T1000 (cell line): ENCODE measurements at regions not wholly inside any gene's neighbourhood (a gene's known extent, or its start where the extent isn't known, plus 50 kb on each side); places are given as distances from the start of the nearest gene placed in this dataset.

Experiments
- DNase-seq: peaks from one replicate; lab custom pipeline; 2025; ENCODE audit warnings: mixed read lengths; lab: John Stamatoyannopoulos, UW

DNA sequence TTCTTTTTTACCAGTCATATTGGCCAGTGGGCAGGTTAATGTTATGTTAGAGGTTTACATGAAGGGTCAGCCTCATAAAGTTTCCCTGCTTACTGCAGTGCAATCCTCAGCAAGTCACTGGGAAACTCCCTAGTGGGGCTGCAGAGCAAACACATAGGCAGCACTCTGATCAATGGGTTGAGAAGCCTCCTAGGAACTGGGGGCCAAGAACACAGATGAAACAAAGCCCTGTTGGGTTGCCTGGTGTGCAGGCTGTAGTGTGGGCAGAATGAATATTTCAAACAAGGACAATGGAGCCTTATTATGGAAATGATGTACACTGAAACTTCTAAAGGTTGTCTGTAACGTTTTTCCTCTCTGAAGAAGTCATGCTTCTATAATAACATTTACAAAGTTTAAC lies 431.6 kb upstream of the PTBP2 start:
- no peak for DNase-seq

DNA sequence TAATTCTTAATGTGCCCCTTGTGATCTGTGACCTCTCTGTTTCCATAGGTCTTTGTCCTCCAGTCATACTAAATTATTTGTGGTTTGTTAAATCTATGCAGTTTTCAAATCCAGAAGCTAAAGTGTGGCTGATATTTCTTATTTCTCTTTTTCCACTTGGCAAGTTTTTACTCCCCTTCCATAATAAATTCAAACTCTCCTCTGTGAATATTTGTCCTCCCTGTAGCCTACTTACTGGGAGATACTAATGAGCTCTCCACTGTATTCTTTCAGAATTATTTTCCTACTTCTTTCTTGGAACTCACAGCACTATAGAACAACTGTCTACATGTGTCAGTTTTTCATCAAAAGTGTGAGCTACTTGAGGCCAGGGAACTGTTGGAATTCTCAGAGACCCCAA lies 430.8 kb upstream of the PTBP2 start:
- no peak for DNase-seq

DNA sequence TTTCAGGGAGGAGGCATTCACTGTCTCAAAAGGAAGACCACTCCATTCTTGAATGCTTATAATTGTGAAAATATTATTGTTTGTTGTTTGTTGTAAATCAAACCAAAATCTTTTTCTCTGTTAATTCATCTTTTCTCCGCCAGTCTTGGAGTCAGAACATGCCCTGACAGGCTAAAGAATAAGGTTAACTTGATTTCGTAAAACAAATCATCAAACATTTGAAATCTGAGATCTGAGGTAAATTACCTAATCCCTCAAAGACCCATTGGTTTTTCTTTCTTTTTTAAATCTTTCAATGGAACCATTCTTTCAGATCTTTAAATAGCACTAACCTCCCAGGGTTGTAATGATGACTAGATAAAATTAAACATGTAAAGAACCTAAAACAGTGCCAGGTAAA lies 430.1 kb upstream of the PTBP2 start:
- DNase-seq = no peak

DNA sequence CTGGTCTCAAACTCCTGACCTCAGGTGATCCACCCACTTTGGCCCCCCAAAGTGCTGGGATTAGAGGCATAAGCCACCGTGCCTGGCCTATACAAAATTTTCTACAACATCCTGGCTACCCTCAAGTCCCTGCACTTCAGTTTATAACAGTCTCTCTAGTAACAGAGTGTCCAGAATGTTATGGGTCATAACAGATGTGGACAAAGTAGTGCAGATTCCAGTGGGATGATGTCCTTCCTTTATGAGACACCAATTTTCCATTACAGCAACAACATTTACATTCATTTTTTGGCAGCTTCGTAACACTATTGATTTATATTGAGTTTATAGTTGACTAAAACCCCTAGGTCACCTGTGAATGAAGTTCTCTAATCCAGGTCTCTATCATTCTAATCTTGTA lies 429.4 kb upstream of the PTBP2 start:
- DNase-seq = no peak

DNA sequence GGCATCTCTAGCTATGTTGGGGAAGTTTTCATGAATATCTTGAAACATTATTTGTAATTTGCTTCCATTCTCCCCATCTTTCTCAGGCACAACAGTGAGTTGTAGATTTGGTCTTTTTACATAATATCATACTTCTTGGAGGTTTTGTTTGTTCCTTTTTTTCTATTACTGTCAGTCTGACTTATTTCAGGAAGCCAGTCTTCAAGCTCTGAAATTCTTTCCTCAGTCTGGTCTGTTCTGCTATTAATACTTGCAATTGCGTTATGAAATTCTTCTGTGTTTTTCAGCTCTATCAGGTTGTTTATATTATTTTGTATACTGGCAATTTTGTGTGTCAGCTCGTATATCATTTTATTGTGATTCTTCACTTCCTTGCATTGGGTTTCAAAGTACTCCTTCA lies 424.6 kb upstream of the PTBP2 start:
- no peak for DNase-seq

DNA sequence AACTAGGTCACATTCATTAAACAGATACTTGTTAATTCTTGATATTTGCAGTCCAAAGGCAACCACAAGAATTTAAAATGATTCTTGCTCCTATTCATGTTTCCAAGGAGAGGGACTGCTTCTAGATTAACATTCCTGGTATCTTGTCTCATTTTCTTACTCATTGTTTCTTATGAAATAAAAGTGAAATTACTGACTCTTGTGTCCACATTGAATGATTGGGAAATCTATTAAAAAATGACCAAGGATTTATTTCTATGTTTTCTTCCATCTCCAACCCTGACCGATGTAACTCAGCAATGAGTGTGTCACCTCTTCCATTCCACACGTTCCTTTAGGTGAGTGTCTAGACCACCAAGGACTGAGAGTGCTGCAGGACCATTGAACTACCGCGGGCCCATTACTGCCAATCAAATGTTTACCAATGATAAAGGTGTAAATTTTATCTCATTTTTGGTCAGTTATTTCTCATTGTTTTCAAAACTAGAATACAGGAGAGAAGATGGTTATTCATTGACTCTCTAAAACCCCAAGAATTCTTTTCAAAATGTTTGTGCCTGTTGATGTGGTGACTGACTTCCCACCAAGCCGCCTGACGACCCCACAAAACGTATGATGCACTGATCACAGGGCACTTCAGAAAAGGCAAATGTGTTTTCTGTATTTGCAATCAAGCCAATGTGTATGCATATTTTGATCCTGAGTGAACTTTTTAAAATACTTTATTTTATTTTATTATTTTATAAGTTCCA lies 414.6 kb upstream of the PTBP2 start:
- DNase-seq = no peak

DNA sequence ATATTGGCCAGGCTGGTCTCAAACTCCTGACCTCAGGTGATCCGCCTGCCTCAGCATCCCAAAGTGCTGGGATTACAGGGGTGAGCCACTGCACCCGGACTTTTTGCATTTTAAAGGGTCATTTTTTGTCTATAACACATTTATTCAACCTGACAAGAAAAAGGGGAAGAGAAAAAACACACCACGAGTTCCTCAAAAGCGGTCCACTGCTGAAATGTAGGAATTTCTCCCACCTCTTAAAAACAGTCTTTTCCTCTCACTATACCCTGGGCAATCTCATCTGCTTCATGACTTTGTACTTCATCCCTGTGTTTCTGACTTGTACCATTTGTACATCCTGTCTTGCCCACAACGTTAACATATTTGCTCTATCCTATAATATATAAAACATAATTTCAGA lies 413.3 kb upstream of the PTBP2 start:
- no peak for DNase-seq

DNA sequence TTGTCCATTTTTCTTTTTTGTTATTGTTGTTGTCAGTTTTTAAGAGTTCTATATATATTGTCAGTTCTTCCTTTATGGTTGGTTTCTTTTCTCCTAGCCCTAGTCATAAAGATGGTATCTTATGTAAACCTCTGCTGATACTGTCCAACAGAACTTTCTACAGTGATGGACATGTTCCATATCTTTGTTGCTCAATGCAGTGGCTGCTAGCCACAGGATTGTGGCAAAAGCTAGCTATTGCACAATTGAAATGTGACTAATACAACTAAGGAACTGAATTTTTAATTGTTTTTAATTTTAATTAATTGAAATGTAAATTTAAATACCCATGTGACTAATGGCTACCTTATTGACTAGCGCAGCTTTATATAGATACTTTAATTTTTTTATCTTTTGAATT lies 411.8 kb upstream of the PTBP2 start:
- DNase-seq = no peak

DNA sequence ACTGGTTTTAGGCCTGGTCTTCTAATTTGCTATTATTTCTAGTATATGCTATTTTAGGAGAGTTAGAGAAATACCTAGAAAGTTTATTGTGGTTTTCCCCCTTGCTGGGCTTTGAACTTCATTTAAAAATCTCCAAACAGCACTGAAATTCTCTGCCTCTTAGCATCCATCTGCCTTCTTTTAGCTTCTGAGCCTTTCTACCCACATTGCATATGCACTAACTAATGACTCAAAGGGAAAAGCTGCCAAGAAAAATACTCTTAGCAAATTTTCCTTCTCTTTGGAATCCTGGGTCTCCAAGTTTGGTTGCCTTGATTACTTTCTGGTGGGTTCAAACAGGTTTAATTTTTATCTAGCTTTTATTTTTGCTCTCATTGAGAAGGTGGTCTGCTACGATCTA lies 408.4 kb upstream of the PTBP2 start:
- DNase-seq = no peak

DNA sequence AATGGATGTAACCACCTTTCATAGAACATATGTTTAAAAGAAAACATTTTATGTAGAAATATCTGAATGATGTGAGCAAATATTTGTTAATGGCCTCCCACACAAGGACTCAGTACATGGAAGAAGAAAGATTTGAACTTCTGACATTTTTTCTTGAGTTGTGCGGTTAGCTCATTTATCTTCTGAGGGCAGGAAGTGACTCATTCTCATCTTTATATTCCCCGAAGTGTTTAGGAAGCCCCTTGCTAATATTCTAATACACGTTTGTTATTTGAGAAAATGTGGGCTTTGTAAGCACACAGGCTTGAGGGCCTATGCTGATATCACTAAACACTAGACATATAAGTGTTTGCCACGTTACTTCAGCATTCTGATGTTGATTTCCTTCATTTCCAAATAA lies 392.5 kb upstream of the PTBP2 start:
- DNase-seq = no peak

DNA sequence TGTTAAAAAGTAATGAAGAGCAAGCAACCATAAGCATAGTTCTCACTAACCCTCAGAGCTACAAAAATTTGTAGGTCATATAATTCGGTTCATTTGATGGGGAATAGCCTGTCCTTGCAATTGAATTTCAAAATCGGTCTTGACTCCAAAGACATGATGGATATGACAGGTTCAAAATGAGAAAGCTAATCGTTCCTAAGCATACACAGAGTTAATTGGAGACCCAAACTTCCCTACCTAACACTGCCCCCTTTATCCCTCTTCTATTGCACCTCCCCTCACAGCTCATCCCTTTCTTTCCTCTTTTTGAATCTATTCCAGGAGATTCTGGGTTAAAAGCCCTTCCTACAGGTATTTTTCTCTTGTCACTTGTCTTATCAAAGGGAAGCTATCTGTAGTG lies 390.0 kb upstream of the PTBP2 start:
- no peak for DNase-seq

DNA sequence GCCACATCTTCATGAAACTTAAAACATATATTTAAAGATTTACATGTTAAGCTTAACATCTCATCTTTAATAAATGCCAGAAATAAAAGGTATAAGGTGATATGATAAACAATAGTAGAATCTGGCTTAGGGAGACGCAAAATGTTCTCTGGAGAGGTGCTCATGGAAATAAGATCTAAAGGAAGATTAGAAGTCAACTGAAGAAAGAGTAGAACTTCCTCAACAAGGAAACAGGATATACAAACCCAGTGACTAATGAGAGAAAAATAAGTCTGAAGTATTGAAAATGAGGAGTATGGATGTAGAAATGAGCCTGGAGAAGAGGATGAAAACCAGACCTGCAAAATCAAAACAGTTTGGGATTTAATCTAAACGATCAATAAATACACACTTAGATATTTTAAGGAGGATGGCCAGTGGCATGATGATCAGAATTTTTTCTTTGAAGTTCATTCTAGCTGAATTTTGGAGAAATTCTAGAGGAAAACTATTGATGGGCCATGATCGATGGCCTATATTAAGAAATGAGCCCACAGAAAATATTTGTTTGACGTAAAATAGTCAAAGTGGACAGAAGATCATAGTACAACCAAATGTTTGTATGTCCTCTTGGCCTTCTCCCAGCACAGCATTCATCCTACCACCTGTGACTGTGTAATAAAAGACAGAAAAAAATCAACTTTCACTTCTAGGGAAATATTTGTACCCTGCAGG lies 387.9 kb upstream of the PTBP2 start:
- DNase-seq = no peak

DNA sequence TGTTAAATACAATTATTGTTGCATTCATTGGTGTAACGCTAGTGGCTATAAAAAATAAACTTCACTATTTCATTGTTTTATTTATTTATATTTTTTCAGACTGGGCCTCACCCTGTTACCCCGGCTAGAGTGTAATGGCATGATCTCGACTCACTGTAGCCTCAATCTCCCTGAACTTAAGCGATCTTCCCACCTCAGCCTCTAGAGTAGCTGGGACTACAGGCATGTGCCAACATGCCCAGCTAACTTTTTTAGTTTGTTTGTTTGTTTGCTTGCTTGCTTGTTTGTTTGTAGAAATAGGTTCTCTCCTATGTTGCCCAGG lies 387.4 kb upstream of the PTBP2 start:
- no peak for DNase-seq

DNA sequence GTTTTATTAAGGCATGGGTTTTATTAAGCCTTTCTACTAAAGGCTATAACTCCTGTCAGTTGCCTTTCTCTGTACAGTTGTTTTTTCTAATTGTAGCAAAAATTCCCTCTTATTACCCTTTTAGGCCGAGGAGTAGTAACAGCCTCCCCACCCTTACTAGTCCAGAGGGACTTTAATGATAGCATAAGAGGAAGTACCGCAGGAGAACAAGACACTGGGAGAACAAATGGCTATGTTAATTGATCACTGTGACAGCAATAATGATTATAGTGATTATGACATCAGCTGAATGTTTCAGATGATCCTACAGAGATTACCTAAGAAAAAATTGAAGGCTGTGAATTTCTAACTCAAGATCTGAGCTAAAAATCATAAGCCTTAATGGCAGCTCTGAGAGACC lies 383.0 kb upstream of the PTBP2 start:
- DNase-seq = no peak

DNA sequence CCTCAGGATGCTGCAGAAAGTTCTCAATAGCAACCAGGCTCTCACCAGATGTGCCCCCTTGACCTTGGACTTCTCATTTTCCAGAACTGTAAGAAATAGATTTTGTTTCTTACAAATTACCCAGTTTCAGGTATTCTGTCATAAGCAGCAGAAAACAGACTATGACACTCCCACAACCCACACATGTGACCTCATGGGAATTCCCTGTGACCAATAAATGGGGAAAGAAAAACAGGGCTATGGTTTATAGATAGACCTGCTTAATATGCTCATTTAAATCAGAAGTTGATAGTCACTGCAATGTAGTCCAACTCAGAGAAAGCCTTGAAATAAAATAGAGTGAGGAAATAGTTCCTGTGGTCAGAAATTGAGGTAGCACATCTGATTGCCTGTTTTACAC lies 380.9 kb upstream of the PTBP2 start:
- no peak for DNase-seq

DNA sequence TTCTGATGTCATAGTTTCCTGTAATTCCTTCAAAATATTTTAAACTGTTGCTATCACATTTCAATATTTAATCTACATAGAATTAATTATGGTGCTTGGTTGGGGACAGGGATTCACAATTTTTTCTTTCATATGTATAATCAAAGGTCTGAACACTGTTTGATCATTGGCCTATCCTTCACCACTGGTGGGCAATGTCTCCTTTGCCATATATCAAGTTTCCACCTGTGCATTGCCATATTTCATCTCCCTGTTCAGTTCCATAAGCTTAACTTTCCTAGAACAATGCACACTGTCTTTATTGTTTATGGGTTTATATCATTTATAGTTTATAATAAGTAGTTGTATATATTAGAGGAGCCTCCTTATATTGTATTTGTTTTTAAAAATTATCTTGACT lies 374.9 kb upstream of the PTBP2 start:
- no peak for DNase-seq

DNA sequence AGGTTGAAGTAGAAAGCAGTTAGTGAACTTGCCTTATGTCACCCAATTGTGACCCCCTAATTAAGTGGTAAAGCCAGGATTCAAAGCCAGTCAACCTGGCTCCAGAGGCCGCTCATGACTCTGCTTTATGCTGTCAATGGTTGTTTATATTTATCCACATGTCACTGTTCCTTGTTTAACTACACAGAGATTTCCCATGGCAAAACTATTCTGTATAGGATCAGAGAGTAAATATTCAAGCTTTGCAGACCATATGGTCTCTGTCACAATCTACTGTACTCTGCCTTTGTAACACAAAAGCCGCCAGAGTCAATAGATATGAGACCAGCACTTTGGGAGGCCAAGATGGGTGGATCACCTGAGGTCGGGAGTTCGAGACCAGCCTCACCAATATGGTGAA lies 371.7 kb upstream of the PTBP2 start:
- no peak for DNase-seq

DNA sequence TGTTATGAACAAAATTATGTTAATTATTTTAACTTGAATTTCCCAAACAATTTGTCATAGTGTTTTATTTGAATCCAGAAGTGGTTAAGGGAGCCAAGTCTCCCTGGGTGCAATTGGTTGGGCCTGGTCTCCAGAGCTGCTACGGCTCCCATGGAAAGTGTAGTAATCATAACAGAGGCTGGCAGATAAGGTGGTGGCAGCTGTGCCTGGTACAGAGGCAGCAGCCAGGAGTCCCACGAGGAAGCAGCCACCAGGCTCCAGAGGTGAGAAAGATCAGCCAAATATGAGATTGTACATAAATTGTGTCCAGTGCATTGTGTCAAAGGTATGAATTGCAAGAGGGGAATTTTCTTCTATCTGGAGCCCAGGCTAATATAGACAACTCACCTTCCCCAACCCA lies 368.9 kb upstream of the PTBP2 start:
- no peak for DNase-seq

DNA sequence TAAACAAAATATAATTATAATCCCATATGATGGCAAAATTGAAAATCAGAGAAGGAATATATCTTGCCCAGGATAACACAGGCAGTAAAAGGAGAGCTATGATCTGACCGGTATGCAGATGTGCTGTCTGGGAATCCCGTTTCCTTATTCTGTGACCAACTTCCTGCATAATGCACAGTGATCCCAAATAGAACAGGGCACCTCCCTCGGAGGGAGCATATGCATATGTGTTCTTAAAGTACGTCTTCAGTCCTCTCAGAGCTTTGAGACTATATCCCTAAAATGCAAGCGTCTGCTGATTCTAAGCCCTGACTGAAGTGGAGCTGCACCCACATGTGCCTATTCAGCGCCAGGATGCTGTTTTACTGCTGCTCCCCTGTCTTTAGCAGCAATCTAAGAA lies 366.1 kb upstream of the PTBP2 start:
- DNase-seq = no peak

DNA sequence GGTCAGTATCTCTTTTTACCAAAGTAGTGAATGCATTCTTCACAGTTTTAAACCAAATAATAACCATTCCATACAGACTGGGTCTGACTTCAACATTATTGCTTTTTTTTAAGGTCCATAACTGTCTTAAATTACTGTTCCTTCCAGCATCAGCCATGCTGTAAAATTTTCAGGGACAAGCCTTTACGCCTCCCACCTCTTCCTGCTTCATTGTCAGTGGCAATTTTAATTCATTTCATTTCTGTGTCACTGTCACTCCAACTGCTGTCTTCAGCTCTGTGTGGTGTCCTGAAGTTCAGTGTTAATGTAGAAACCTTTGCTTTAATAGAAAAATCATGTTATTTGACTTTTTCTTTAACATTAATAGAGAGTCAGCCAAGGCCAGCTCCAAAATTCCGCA lies 365.6 kb upstream of the PTBP2 start:
- no peak for DNase-seq

DNA sequence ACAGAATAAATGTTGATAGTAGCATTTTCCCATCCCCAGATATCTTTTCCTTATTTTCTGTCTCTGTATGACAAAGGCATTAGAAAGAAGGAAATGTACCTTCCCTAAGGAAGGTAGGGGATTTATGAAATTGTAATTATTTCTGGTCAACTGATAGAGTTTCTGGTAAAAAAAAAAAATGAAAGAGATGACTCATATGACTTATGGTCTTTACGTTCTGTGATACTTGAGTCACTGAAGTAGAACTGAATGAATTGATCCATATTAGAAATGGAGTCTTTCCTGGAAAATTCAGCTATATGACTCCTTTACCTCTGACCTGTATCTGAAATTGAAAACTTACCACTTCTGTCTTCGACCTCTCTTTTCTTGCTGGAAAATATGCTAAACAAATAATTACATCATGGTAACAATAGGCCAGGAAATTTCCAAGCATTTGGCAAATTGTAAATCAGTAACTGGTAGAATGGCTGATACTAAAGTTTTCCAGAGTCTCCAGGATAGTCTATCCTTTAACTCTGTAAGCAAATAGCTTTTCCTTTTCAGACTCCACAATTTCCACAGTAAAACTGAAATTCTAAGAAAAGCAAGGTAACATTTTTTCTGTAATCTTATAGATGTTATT lies 364.3 kb upstream of the PTBP2 start:
- DNase-seq = no peak

DNA sequence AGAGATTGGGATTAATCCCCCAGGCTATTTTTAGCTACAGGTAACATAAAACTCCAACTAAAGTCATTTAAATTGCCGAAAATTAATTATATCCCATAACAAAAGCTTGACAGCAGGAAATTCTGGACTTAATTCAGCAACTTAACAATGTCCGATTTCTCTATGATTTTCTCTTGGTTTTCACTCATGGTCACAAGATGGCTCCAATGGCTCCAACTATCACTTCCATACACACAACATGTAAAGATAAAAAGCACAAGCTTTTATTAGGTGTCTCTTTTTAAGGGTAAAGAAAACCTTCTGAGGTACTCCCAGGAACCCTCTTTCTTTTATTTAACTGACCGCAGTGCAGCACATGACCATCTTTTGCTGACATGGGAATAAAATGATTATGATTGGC lies 363.5 kb upstream of the PTBP2 start:
- DNase-seq = no peak

DNA sequence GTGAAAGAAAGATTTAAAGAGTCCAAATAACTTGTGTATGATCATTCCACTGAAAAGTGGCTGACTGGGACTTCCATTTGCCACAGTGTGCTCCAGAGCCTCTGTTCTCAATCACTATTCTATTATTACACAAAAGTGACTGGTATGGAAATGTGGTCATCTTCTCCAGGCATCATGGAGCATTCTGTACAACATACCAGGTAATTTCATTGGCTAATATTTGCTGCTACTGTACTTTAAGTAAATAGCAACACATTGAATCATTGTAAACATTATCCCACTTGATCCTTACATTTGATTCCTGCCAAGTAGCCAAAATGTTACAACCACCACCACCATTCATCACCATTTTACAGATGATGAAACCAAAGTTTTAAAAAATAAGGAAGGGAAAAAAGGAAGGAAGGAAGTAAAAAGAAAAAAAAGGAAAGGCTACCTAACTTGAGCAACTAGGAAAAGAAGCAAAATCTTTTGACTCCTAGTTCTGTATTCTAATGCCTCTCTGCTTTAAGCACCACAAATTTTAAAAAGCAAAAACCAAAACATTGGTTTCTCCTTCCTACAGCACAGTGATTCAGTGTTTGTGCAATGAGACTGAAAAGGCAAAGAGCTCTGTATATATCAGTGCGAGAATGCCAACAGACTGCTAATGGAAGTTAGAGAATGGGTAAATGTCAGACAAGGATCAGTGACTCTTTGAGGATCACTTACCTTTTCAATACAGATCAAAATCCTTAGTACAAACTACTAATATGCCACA lies 361.4 kb upstream of the PTBP2 start:
- no peak for DNase-seq
